Astrocyte (in vitro differentiated cells and primary cell): ENCODE measurements at regions not wholly inside any gene's neighbourhood (a gene's known extent, or its start where the extent isn't known, plus 50 kb on each side); places are given as distances from the start of the nearest gene placed in this dataset.

ENCODE experiments used
- EZH2 ChIP-seq: IDR thresholded peaks from 2 replicates; pipeline ENCODE4 v1.6.1; 2012; ENCODE audit warnings: mild to moderate bottlenecking, low read length, inconsistent platforms; ENCODE audit not compliant: insufficient read depth
- TF ChIP-seq, protein P1 (sequence below): IDR thresholded peaks from 2 replicates; pipeline ENCODE4 v1.5.1; 2011; ENCODE audit warnings: low read depth, mild to moderate bottlenecking, inconsistent platforms, low read length, moderate library complexity; ENCODE audit not compliant: insufficient read depth

DNA sequence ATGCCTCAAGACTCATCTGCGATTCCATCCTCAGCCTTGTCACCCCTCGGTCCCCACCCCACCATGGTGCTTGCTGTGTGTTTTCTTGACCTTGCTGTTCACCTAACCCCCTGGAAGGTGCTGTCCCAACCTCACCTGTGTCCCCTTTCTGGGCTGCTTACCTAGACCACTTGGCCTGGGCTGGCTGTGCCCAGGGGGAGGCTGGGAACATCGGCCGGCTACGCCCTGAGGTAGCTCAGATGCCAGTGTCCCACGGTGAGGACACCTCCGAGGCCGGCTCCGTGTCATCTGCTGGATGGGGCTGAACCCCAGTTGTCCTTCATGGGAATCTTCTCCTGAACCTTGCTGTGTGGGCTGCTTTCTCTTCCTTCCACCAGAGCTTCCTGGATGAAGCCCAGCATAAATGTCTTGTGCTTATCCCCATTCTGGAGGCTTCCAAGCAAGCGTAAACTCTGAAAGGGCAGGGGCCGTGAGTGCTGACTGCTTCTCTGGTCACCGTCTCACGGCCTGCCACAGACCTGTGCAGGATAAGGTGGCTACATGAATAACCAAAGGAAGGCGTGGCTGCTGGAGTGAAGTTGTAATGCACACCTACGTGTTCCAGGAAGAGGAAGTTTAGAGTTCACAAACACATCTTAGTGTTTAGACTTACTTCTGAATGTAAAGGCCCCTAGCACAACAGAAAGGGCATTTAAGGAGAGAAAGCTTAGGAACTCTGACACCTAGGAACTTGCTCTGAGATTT is 724.3 kb downstream of the TBC1D22A start:
- TF ChIP-seq, protein P1, sequence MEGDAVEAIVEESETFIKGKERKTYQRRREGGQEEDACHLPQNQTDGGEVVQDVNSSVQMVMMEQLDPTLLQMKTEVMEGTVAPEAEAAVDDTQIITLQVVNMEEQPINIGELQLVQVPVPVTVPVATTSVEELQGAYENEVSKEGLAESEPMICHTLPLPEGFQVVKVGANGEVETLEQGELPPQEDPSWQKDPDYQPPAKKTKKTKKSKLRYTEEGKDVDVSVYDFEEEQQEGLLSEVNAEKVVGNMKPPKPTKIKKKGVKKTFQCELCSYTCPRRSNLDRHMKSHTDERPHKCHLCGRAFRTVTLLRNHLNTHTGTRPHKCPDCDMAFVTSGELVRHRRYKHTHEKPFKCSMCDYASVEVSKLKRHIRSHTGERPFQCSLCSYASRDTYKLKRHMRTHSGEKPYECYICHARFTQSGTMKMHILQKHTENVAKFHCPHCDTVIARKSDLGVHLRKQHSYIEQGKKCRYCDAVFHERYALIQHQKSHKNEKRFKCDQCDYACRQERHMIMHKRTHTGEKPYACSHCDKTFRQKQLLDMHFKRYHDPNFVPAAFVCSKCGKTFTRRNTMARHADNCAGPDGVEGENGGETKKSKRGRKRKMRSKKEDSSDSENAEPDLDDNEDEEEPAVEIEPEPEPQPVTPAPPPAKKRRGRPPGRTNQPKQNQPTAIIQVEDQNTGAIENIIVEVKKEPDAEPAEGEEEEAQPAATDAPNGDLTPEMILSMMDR = no peak
- no peak for TF ChIP-seq EZH2
